GM23248 (cell line): ENCODE measurements at regions not wholly inside any gene's neighbourhood (a gene's known extent, or its start where the extent isn't known, plus 50 kb on each side); places are given as distances from the start of the nearest gene placed in this dataset.

Experiments used
- DNase-seq: peaks from one replicate; pipeline ENCODE4 v3.0.0-alpha.2; 2015
- H2AFZ ChIP-seq: fragments of 200-600 bp; sonication (generic); 2 replicates; pipeline ENCODE4 v1.6.1; 2016; ENCODE audit warnings: antibody characterized with exemption
- H3F3A ChIP-seq: fragments of 200-600 bp; sonication (generic); 2 replicates; pipeline ENCODE4 v1.6.1; 2016; ENCODE audit warnings: mild to moderate bottlenecking, antibody characterized with exemption, mixed run types; ENCODE audit not compliant: insufficient read depth
- H3K27ac ChIP-seq: fragments of 200-600 bp; sonication (generic); 2 replicates; pipeline ENCODE4 v1.5.1; 2016; ENCODE audit warnings: mild to moderate bottlenecking
- H3K27me3 ChIP-seq: fragments of 200-600 bp; sonication (generic); replicated peaks from 2 replicates; pipeline ENCODE4 v1.6.1; 2016; ENCODE audit warnings: mild to moderate bottlenecking; ENCODE audit not compliant: insufficient read depth
- H3K36me3 ChIP-seq: fragments of 200-600 bp; sonication (generic); 2 replicates; pipeline ENCODE4 v1.6.1; 2016; ENCODE audit warnings: low read depth, mild to moderate bottlenecking
- H3K4me1 ChIP-seq: fragments of 200-600 bp; sonication (generic); 2 replicates; pipeline ENCODE4 v1.6.1; 2016; ENCODE audit warnings: mild to moderate bottlenecking; ENCODE audit not compliant: insufficient read depth
- H3K4me2 ChIP-seq: fragments of 200-600 bp; sonication (generic); one replicate; pipeline ENCODE4 v1.6.1; 2016; ENCODE audit warnings: mild to moderate bottlenecking; ENCODE audit not compliant: unreplicated experiment
- H3K4me3 ChIP-seq: fragments of 200-600 bp; sonication (generic); 2 replicates; pipeline ENCODE4 v1.5.1; 2016; ENCODE audit warnings: mild to moderate bottlenecking
- H3K79me2 ChIP-seq: fragments of 200-600 bp; sonication (generic); 2 replicates; pipeline ENCODE4 v1.6.1; 2016; ENCODE audit warnings: mild to moderate bottlenecking; ENCODE audit not compliant: insufficient read depth
- H3K9ac ChIP-seq: fragments of 200-600 bp; sonication (generic); 2 replicates; pipeline ENCODE4 v1.6.1; 2016; ENCODE audit warnings: mild to moderate bottlenecking
- H3K9me2 ChIP-seq: fragments of 200-600 bp; sonication (generic); 2 replicates; pipeline ENCODE4 v1.6.1; 2016; ENCODE audit warnings: mixed run types, mild to moderate bottlenecking, moderate library complexity; ENCODE audit not compliant: insufficient read depth
- H3K9me3 ChIP-seq: fragments of 200-600 bp; sonication (generic); one replicate; pipeline ENCODE4 v1.6.1; 2017; ENCODE audit warnings: low read depth
- H4K20me1 ChIP-seq: fragments of 200-600 bp; sonication (generic); 2 replicates; pipeline ENCODE4 v1.6.0; 2016; ENCODE audit not compliant: insufficient read depth
- EZH2 ChIP-seq: fragments of 200-600 bp; sonication (generic); IDR thresholded peaks from 2 replicates; pipeline ENCODE4 v1.6.1; 2018; ENCODE audit warnings: antibody characterized with exemption, mild to moderate bottlenecking; ENCODE audit not compliant: insufficient read depth, poor library complexity, severe bottlenecking
- EZH2phosphoT487 ChIP-seq: fragments of 200-600 bp; sonication (generic); IDR thresholded peaks from 2 replicates; pipeline ENCODE4 v1.6.1; 2018; ENCODE audit warnings: antibody characterized with exemption, moderate library complexity, mild to moderate bottlenecking, low read depth; ENCODE audit not compliant: insufficient read depth
- WGBS, 2 experiments: methylation state at CpG; one replicate each; pipeline ENCODE4 v1.1.6; 2015 to 2017; ENCODE audit warnings: low lambda C conversion rate in 2 of 2, low coverage in 1 of 2; ENCODE audit errors: missing lambda C conversion rate in 2 of 2; 5-methylcytosine and 5-hydroxymethylcytosine counted together
- in situ Hi-C: fragments of 300-500 bp; cut with MboI; formaldehyde crosslinking; loops from 2 replicates; pipeline ENCODE4 v1.15.0; 2020

GRCh38 chr2:191476901-191477300 lies 201.0 kb upstream of the NABP1 start:
- 91 to 92% methylated on average over 5 of the region's 5 CpGs for WGBS, 2 experiments
- no peak for DNase-seq
- in situ Hi-C loops, result no loop called here
- H3F3A ChIP-seq, result peaks cover 3% of the 10 kb centered on the region; the same call in 1 of the 2 replicates
- H2AFZ ChIP-seq, result no peak overlapping the region
- H4K20me1 ChIP-seq, result no peaks in the 10 kb centered on the region
- H3K4me1 ChIP-seq, result 0 out of 2 replicates have a peak, but pooled peaks cover 6% of the 10 kb centered on the region
- no peaks in the 10 kb centered on the region for H3K79me2 ChIP-seq
- no peak for TF ChIP-seq EZH2phosphoT487
- no peak for TF ChIP-seq EZH2
- no peaks in the 10 kb centered on the region for H3K9me2 ChIP-seq
- H3K4me3 ChIP-seq, result no peak overlapping the region
- no peak overlapping the region for H3K27ac ChIP-seq
- no peaks in the 10 kb centered on the region for H3K27me3 ChIP-seq
- H3K36me3 ChIP-seq, result no peaks in the 10 kb centered on the region
- H3K9ac ChIP-seq, result no peak overlapping the region
- no peaks in the 10 kb centered on the region for H3K9me3 ChIP-seq
- no peak overlapping the region for H3K4me2 ChIP-seq

GRCh38 chr2:191478799-191479679 lies 198.9 kb upstream of the NABP1 start:
- 33 to 37% methylated on average over 10 of the region's 10 CpGs for WGBS, 2 experiments
- H3K9ac ChIP-seq, result peak overlapping the region; percentile 7; the same call in 1 of the 2 replicates
- H3K27me3 ChIP-seq, result no peaks in the 10 kb centered on the region
- H3K4me3 ChIP-seq, result no peak overlapping the region; the same call in 1 of the 2 replicates
- H4K20me1 ChIP-seq, result no peaks in the 10 kb centered on the region
- H2AFZ ChIP-seq, result 0 out of 2 replicates have a peak overlapping the region, but pooled peaks have one; percentile 28
- H3K36me3 ChIP-seq, result no peaks in the 10 kb centered on the region
- H3K79me2 ChIP-seq, result no peaks in the 10 kb centered on the region
- in situ Hi-C loops, result no loop called here
- H3K4me2 ChIP-seq, result no peak overlapping the region
- peaks cover 3% of the 10 kb centered on the region; the same call in 1 of the 2 replicates for H3F3A ChIP-seq
- H3K9me3 ChIP-seq, result no peaks in the 10 kb centered on the region
- no peak overlapping the region for H3K27ac ChIP-seq
- 0 out of 2 replicates have a peak, but pooled peaks cover 6% of the 10 kb centered on the region for H3K4me1 ChIP-seq
- TF ChIP-seq EZH2 (no peak), EZH2phosphoT487 (no peak)
- H3K9me2 ChIP-seq, result no peaks in the 10 kb centered on the region
- DNase-seq, result peak; percentile 75

- no peak overlapping the region for H2AFZ ChIP-seq
- TF ChIP-seq EZH2phosphoT487 (no peak), EZH2 (no peak)
- H3K27ac ChIP-seq, result no peak overlapping the region
- no peak overlapping the region for H3K4me2 ChIP-seq
- no peaks in the 10 kb centered on the region for H3K79me2 ChIP-seq
- 33 to 39% methylated on average over 5 of the region's 5 CpGs for WGBS, 2 experiments
- DNase-seq, result no peak
- H4K20me1 ChIP-seq, result no peaks in the 10 kb centered on the region
- peaks cover 3% of the 10 kb centered on the region; the same call in 1 of the 2 replicates for H3F3A ChIP-seq
- no peaks in the 10 kb centered on the region for H3K36me3 ChIP-seq
- no peaks in the 10 kb centered on the region for H3K27me3 ChIP-seq
- no peak overlapping the region for H3K9ac ChIP-seq
- 0 out of 2 replicates have a peak, but pooled peaks cover 6% of the 10 kb centered on the region for H3K4me1 ChIP-seq
- H3K9me2 ChIP-seq, result no peaks in the 10 kb centered on the region
- in situ Hi-C loops, result no loop called here
- H3K9me3 ChIP-seq, result no peaks in the 10 kb centered on the region
- no peak overlapping the region for H3K4me3 ChIP-seq
Measured at GRCh38 chr2:191479680-191480023, 198.3 kb upstream of the NABP1 start.

GRCh38 chr2:191481305-191482070 lies 196.4 kb upstream of the NABP1 start:
- no peak overlapping the region for H2AFZ ChIP-seq
- H3K27me3 ChIP-seq, result no peaks in the 10 kb centered on the region
- H3K4me2 ChIP-seq, result no peak overlapping the region
- H4K20me1 ChIP-seq, result no peaks in the 10 kb centered on the region
- peak; percentile 24 for DNase-seq
- in situ Hi-C loops, result no loop called here
- H3K9me2 ChIP-seq, result no peaks in the 10 kb centered on the region; the same call in 1 of the 2 replicates
- no peak overlapping the region for H3K9ac ChIP-seq
- peaks cover 11% of the 10 kb centered on the region for H3K4me1 ChIP-seq
- TF ChIP-seq EZH2phosphoT487 (no peak), EZH2 (no peak)
- H3K36me3 ChIP-seq, result no peaks in the 10 kb centered on the region
- 28 to 37% methylated on average over 3 of the region's 3 CpGs for WGBS, 2 experiments
- no peak overlapping the region for H3K4me3 ChIP-seq
- no peaks in the 10 kb centered on the region for H3K9me3 ChIP-seq
- no peak overlapping the region for H3K27ac ChIP-seq
- peaks cover 9% of the 10 kb centered on the region for H3F3A ChIP-seq
- H3K79me2 ChIP-seq, result no peaks in the 10 kb centered on the region
